GM23338 (cell line): ENCODE measurements at regions not wholly inside any gene's neighbourhood (a gene's known extent, or its start where the extent isn't known, plus 50 kb on each side); places are given as distances from the start of the nearest gene placed in this dataset.

Experiments used
- ATAC-seq: fragments of 200-7000 bp; cut with Tn5 transposase; 3 replicates; pipeline ENCODE4 v1.9.1; 2020
- DNase-seq: peaks from one replicate; pipeline ENCODE4 v3.0.0-alpha.2; 2015; ENCODE audit warnings: low spot score
- H2AFZ ChIP-seq: fragments of 200-600 bp; sonication (generic); 2 replicates; pipeline ENCODE4 v1.8.0; 2016; ENCODE audit warnings: antibody characterized with exemption, mild to moderate bottlenecking, moderate library complexity
- H3F3A ChIP-seq: fragments of 200-600 bp; sonication (generic); replicated peaks from 2 replicates; pipeline ENCODE4 v1.8.0; 2017; ENCODE audit warnings: antibody characterized with exemption, mixed run types, low read depth
- H3K27ac ChIP-seq: fragments of 200-600 bp; sonication (generic); 2 replicates; pipeline ENCODE4 v1.6.1; 2016; ENCODE audit warnings: low read depth
- H3K27me3 ChIP-seq: fragments of 200-600 bp; sonication (generic); 2 replicates; pipeline ENCODE4 v1.8.0; 2016; ENCODE audit warnings: mild to moderate bottlenecking, mixed run types, moderate library complexity; ENCODE audit not compliant: insufficient read depth
- H3K36me3 ChIP-seq: fragments of 200-600 bp; sonication (generic); 2 replicates; pipeline ENCODE4 v1.8.0; 2016; ENCODE audit warnings: mild to moderate bottlenecking; ENCODE audit not compliant: insufficient read depth
- H3K4me1 ChIP-seq: fragments of 200-600 bp; sonication (generic); 2 replicates; pipeline ENCODE4 v1.8.0; 2016; ENCODE audit warnings: mild to moderate bottlenecking, moderate library complexity; ENCODE audit not compliant: insufficient read depth
- H3K4me2 ChIP-seq: fragments of 200-600 bp; sonication (generic); 2 replicates; pipeline ENCODE4 v1.7.1; 2017; ENCODE audit warnings: mixed run types
- H3K4me3 ChIP-seq: fragments of 200-600 bp; sonication (generic); 2 replicates; pipeline ENCODE4 v1.6.1; 2016; ENCODE audit warnings: mixed run types
- H3K79me2 ChIP-seq: fragments of 200-600 bp; sonication (generic); replicated peaks from 2 replicates; pipeline ENCODE4 v1.8.0; 2017; ENCODE audit warnings: mild to moderate bottlenecking; ENCODE audit not compliant: insufficient read depth
- H3K9me2 ChIP-seq: fragments of 200-600 bp; sonication (generic); 2 replicates; pipeline ENCODE4 v1.8.0; 2017; ENCODE audit not compliant: insufficient read depth
- H4K20me1 ChIP-seq: fragments of 200-600 bp; sonication (generic); replicated peaks from 2 replicates; pipeline ENCODE4 v1.8.0; 2017; ENCODE audit warnings: mild to moderate bottlenecking; ENCODE audit not compliant: insufficient read depth
- H3K27ac Mint-ChIP-seq: 2 replicates; pipeline ENCODE4 v1.8.0; 2020; ENCODE audit warnings: inconsistent platforms, mild to moderate bottlenecking, moderate library complexity, mixed read lengths
- H3K27me3 Mint-ChIP-seq: 3 replicates; pipeline ENCODE4 v1.8.0; 2022; ENCODE audit warnings: low read depth, mild to moderate bottlenecking, moderate library complexity, mixed read lengths, inconsistent platforms; ENCODE audit not compliant: insufficient read depth, poor library complexity
- H3K36me3 Mint-ChIP-seq: 3 replicates; pipeline ENCODE4 v1.8.0; 2021; ENCODE audit warnings: low read depth, mild to moderate bottlenecking, inconsistent platforms, moderate library complexity, mixed read lengths
- H3K4me1 Mint-ChIP-seq: 3 replicates; pipeline ENCODE4 v1.8.0; 2020; ENCODE audit warnings: mild to moderate bottlenecking, inconsistent platforms, mixed read lengths
- H3K4me3 Mint-ChIP-seq: 3 replicates; pipeline ENCODE4 v1.8.0; 2021; ENCODE audit warnings: moderate library complexity, mild to moderate bottlenecking, inconsistent platforms, mixed read lengths
- H3K9me3 Mint-ChIP-seq: 3 replicates; pipeline ENCODE4 v1.8.0; 2020; ENCODE audit warnings: moderate library complexity, mild to moderate bottlenecking, inconsistent platforms, mixed read lengths
- CREB1 ChIP-seq: fragments of 250-450 bp; sonication (Bioruptor Pico); IDR thresholded peaks from 2 replicates; pipeline ENCODE4 v1.5.0; 2020; ENCODE audit warnings: low read depth, mild to moderate bottlenecking, moderate library complexity
- CTCF ChIP-seq, 2 experiments: fragments of 200-600 bp in 1 of 2; sonication (generic) in 1 of 2; conservative IDR thresholded peaks; 2 replicates each; pipeline versions ENCODE4 v1.5.1 to v1.6.1; 2016 to 2017; ENCODE audit warnings: antibody characterized with exemption in 2 of 2, low read depth in 2 of 2, mild to moderate bottlenecking in 2 of 2, moderate library complexity in 1 of 2
- JUNB ChIP-seq: IDR thresholded peaks from one replicate; pipeline ENCODE4 v1.6.1; 2016; ENCODE audit warnings: antibody characterized with exemption; ENCODE audit not compliant: unreplicated experiment
- NANOG ChIP-seq: IDR thresholded peaks from 2 replicates; pipeline ENCODE4 v1.6.1; 2016; ENCODE audit warnings: antibody characterized with exemption, borderline replicate concordance
- POLR2AphosphoS5 ChIP-seq: IDR thresholded peaks from 2 replicates; pipeline ENCODE4 v1.6.1; 2016; ENCODE audit warnings: antibody characterized with exemption, low read depth
- REST ChIP-seq: IDR thresholded peaks from one replicate; pipeline ENCODE4 v1.6.1; 2018; ENCODE audit warnings: antibody characterized with exemption; ENCODE audit not compliant: unreplicated experiment
- STAT1 ChIP-seq: IDR thresholded peaks from one replicate; pipeline ENCODE4 v1.6.1; 2016; ENCODE audit warnings: antibody characterized with exemption; ENCODE audit not compliant: unreplicated experiment
- ZNF114 ChIP-seq: fragments of 250-450 bp; sonication (Bioruptor Pico); IDR thresholded peaks from 2 replicates; pipeline ENCODE4 v1.5.0; 2020; ENCODE audit warnings: mild to moderate bottlenecking, moderate library complexity
- TF ChIP-seq, protein P1 (sequence below): IDR thresholded peaks from 2 replicates; pipeline ENCODE4 v1.6.1; 2016; ENCODE audit warnings: antibody characterized with exemption

DNA sequence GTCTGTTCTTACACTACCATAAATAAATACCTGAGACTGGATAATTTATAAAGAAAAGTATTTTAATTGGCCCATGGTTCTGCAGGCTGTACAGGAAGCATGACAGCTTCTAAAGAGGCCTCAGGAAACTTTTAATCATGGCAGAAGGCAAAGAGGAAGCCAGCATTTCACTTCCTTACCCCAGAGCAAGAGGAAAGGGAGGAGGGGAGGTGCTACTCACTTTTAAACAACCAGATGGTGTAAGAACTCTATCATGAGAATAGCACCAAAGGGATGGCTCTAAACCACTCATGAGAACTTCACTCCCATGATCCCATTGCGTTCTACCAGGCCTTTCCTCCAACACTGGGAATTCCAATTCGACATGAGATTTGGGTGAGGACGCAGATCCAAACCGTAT lies 344.4 kb upstream of the SLC39A10 start:
- ATAC-seq (peak; percentile 25; the same call in 1 of the 3 replicates), DNase-seq (peak; percentile 28)

DNA sequence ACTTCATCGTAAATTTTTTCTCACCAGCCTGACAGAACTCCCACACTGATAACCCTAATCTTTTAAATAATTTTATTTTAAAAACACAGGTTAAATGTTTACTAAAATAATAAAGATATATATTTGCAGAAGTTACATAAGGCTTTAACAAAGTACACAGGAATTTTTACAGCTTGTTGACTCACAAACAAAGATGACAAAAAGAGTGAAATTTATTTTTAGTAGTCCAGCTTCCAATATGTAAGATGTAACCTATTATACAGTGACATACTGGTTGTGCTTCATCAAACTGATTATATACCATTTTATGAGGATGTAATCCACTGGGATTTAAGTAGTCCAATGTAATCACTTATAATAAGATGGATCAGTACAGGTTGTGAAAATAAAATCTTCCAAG lies 348.9 kb upstream of the SLC39A10 start:
- Mint-ChIP-seq H3K27me3 (peaks cover 3% of the 10 kb centered on the region), H3K4me1 (peaks cover 30% of the 10 kb centered on the region), H3K4me3 (no peak overlapping the region), H3K9me3 (no peaks in the 10 kb centered on the region), H3K36me3 (no peaks in the 10 kb centered on the region), H3K27ac (no peak overlapping the region)
- Histone ChIP-seq H3K27ac (no peak overlapping the region), H3K27me3 (peaks cover 46% of the 10 kb centered on the region), H3K4me1 (peaks cover 52% of the 10 kb centered on the region), H3F3A (no peaks in the 10 kb centered on the region), H3K4me2 (no peak overlapping the region; the same call in 1 of the 2 replicates), H3K4me3 (no peak overlapping the region), H2AFZ (no peak overlapping the region), H4K20me1 (no peaks in the 10 kb centered on the region), H3K36me3 (no peaks in the 10 kb centered on the region), H3K79me2 (no peaks in the 10 kb centered on the region), H3K9me2 (no peaks in the 10 kb centered on the region)
- ATAC-seq = no peak
- DNase-seq = no peak
- TF ChIP-seq ZNF114 (CRISPR knock-in tag) (no peak), CREB1 (CRISPR knock-in tag) (no peak), STAT1 (no peak), CTCF (conservative IDR thresholded peaks at IDR 0.05; ENCODE audit: low read depth in 2 of 2) (no peak), NANOG (no peak), POLR2AphosphoS5 (no peak), REST (no peak), JUNB (no peak)
- TF ChIP-seq, protein P1, sequence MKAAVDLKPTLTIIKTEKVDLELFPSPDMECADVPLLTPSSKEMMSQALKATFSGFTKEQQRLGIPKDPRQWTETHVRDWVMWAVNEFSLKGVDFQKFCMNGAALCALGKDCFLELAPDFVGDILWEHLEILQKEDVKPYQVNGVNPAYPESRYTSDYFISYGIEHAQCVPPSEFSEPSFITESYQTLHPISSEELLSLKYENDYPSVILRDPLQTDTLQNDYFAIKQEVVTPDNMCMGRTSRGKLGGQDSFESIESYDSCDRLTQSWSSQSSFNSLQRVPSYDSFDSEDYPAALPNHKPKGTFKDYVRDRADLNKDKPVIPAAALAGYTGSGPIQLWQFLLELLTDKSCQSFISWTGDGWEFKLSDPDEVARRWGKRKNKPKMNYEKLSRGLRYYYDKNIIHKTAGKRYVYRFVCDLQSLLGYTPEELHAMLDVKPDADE = no peak

More for the DNA sequence above, 344.4 kb upstream of the SLC39A10 start:
- no peak overlapping the region for H3K4me3 ChIP-seq
- H3K36me3 ChIP-seq = no peaks in the 10 kb centered on the region
- H3K9me2 ChIP-seq = no peaks in the 10 kb centered on the region
- H3K27me3 ChIP-seq = peaks cover 27% of the 10 kb centered on the region
- no peak overlapping the region for H3K27ac Mint-ChIP-seq
- H3K36me3 Mint-ChIP-seq = no peaks in the 10 kb centered on the region
- TF ChIP-seq CTCF (conservative IDR thresholded peaks at IDR 0.05; ENCODE audit: low read depth in 2 of 2) (peak in 1 of 2 experiments; percentile 52; a peak in 2 of 4 replicates), POLR2AphosphoS5 (no peak)
- no peaks in the 10 kb centered on the region for H3K9me3 Mint-ChIP-seq
- H4K20me1 ChIP-seq = no peaks in the 10 kb centered on the region
- H3K4me3 Mint-ChIP-seq = no peak overlapping the region
- no peak overlapping the region for H3K4me2 ChIP-seq
- H2AFZ ChIP-seq = no peak overlapping the region
- H3K79me2 ChIP-seq = no peaks in the 10 kb centered on the region
- no peak overlapping the region for H3K27ac ChIP-seq
- H3K27me3 Mint-ChIP-seq = peaks cover 3% of the 10 kb centered on the region
- H3K4me1 Mint-ChIP-seq = peaks cover 13% of the 10 kb centered on the region
- H3K4me1 ChIP-seq = peaks cover 23% of the 10 kb centered on the region
- H3F3A ChIP-seq = no peaks in the 10 kb centered on the region
